Sigmoid colon (tissue), 4 donors: ENCODE measurements at regions not wholly inside any gene's neighbourhood (a gene's known extent, or its start where the extent isn't known, plus 50 kb on each side); places are given as distances from the start of the nearest gene placed in this dataset.

Experiments used
- POLR2A ChIP-seq, 2 donors: fragments of 450-650 bp; IDR thresholded peaks; one replicate each; pipeline ENCODE4 v1.6.1; 2016; ENCODE audit warnings: antibody characterized with exemption in 2 of 2, mild to moderate bottlenecking in 2 of 2, moderate library complexity in 2 of 2
- POLR2AphosphoS5 ChIP-seq, 4 donors: sonication (generic); formaldehyde crosslinking; IDR thresholded peaks; one replicate each; pipeline ENCODE4 v1.6.1; 2017; ENCODE audit warnings: antibody characterized with exemption in 4 of 4
- TF ChIP-seq, protein P1 (sequence below), 4 experiments: fragments of 450-650 bp in 3 of 4; fragments of 200-600 bp in 1 of 4; IDR thresholded peaks; one replicate each; pipeline ENCODE4 v1.5.1; 2016 to 2019; ENCODE audit warnings: antibody characterized with exemption in 4 of 4, mild to moderate bottlenecking in 3 of 4, moderate library complexity in 2 of 4

GRCh38 chr2:14759082-14759481 is 126.6 kb downstream of the LRATD1 start:
- TF ChIP-seq POLR2AphosphoS5 (IDR thresholded peaks at IDR 0.05) (no peak), POLR2A (IDR thresholded peaks at IDR 0.05) (no peak)
- TF ChIP-seq, protein P1, sequence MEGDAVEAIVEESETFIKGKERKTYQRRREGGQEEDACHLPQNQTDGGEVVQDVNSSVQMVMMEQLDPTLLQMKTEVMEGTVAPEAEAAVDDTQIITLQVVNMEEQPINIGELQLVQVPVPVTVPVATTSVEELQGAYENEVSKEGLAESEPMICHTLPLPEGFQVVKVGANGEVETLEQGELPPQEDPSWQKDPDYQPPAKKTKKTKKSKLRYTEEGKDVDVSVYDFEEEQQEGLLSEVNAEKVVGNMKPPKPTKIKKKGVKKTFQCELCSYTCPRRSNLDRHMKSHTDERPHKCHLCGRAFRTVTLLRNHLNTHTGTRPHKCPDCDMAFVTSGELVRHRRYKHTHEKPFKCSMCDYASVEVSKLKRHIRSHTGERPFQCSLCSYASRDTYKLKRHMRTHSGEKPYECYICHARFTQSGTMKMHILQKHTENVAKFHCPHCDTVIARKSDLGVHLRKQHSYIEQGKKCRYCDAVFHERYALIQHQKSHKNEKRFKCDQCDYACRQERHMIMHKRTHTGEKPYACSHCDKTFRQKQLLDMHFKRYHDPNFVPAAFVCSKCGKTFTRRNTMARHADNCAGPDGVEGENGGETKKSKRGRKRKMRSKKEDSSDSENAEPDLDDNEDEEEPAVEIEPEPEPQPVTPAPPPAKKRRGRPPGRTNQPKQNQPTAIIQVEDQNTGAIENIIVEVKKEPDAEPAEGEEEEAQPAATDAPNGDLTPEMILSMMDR (IDR thresholded peaks at IDR 0.05) = no peak
